ENCODE measurements at regions not wholly inside any gene's neighbourhood (a gene's known extent, or its start where the extent isn't known, plus 50 kb on each side); places are given as distances from the start of the nearest gene placed in this dataset.

DNA sequence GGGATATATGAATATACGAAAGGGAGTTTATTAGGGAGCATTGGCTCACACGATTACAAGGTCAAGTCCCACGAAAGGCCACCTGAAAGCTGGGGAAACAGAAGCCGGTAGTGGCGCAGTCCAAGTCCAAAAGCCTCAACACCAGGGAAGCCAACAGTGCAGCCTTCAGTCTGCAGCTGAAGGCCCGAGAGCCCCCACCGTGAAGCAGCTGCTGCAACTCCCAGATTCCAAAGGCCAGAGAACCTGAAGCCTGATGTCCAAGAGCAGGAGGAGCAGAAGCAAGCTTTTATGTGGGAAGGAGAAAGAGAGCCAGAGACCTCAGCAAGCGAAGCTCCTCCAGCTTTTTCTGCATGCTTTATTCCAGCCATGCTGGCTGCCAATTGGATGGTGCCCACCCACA, 275.8 kb downstream of the PTTG2 start:
- TF ChIP-seq, protein P1, sequence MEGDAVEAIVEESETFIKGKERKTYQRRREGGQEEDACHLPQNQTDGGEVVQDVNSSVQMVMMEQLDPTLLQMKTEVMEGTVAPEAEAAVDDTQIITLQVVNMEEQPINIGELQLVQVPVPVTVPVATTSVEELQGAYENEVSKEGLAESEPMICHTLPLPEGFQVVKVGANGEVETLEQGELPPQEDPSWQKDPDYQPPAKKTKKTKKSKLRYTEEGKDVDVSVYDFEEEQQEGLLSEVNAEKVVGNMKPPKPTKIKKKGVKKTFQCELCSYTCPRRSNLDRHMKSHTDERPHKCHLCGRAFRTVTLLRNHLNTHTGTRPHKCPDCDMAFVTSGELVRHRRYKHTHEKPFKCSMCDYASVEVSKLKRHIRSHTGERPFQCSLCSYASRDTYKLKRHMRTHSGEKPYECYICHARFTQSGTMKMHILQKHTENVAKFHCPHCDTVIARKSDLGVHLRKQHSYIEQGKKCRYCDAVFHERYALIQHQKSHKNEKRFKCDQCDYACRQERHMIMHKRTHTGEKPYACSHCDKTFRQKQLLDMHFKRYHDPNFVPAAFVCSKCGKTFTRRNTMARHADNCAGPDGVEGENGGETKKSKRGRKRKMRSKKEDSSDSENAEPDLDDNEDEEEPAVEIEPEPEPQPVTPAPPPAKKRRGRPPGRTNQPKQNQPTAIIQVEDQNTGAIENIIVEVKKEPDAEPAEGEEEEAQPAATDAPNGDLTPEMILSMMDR (IDR thresholded peaks at IDR 0.05; ENCODE audit: unreplicated experiment in 3 of 3), result no peak
- H3K27ac Mint-ChIP-seq, result no peak overlapping the region
- H3K27me3 Mint-ChIP-seq (ENCODE audit: low read depth), result peaks cover 3% of the 10 kb centered on the region
- no peak overlapping the region for H3K4me3 Mint-ChIP-seq
- no peaks in the 10 kb centered on the region for H3K36me3 Mint-ChIP-seq (ENCODE audit: low read depth)
- peaks cover under 1% of the 10 kb centered on the region for H3K4me1 Mint-ChIP-seq
- H3K9me3 Mint-ChIP-seq, result no peaks in the 10 kb centered on the region

DNA sequence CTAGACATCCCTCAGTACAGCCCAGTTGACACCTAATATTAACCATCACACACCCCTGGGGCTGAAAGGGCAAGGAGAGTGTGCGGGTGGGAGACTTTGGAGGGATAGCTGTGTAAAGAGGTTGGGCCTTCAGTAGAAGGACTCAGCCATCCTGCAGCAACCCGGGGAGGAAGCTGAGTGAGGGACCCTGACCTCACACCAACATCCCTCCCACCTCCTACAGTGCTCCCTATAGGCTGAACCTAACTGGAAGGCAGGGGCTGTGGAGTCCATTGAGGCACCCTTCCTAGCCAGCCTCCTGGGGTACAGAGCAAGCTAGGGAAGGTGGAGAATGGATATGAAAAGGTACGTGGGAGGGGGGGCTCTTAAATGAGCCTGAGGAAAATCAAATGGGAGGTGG, 276.3 kb downstream of the PTTG2 start:
- Mint-ChIP-seq H3K4me1 (no peaks in the 10 kb centered on the region), H3K27ac (no peak overlapping the region), H3K9me3 (no peaks in the 10 kb centered on the region), H3K27me3 (ENCODE audit: low read depth) (peaks cover 4% of the 10 kb centered on the region), H3K4me3 (no peak overlapping the region), H3K36me3 (ENCODE audit: low read depth) (no peaks in the 10 kb centered on the region)
- TF ChIP-seq, protein P1 (IDR thresholded peaks at IDR 0.05; ENCODE audit: unreplicated experiment in 3 of 3), result no peak

DNA sequence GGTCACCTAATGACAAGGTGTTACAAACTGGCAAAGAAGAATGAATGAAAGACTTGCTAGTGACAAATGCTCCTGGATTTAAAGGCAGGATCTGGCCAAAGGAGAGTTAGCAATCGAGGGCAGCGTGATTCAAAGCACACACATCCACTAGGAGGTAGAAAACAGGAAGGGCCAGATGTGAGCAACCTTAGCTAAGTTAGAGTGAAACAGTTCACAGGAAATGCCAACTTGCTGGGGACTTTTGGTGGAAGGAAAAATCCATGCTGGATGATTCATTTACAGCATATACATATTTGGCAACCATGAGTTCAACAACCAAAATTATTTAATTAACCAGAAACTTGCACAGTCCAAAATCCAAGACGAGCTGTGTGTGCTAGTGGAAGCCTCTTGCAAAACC, 276.9 kb downstream of the PTTG2 start:
- no peak overlapping the region for H3K27ac Mint-ChIP-seq
- peaks cover 9% of the 10 kb centered on the region for H3K27me3 Mint-ChIP-seq (ENCODE audit: low read depth)
- H3K36me3 Mint-ChIP-seq (ENCODE audit: low read depth), result no peaks in the 10 kb centered on the region
- no peaks in the 10 kb centered on the region for H3K9me3 Mint-ChIP-seq
- no peaks in the 10 kb centered on the region for H3K4me1 Mint-ChIP-seq
- TF ChIP-seq, protein P1 (IDR thresholded peaks at IDR 0.05; ENCODE audit: unreplicated experiment in 3 of 3), result no peak
- no peak overlapping the region for H3K4me3 Mint-ChIP-seq

DNA sequence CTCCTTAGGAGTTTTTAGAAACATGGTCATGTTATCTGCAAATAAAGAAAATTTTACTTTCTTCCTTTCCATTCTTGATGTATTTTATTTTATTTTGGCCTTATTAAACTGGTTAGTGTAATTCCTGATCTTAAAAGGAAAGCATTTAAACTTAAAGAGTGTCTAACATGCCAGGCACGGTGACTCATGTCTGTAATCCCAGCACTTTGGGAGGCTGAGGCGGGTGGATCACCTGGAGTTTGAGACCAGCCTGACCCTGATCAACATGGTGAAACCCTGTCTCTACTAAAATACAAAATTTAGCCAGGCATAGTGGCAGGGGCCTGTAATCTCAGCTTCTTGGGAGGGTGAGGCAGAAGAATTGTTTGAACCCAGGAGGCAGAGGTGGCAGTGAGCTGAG, 281.3 kb downstream of the PTTG2 start:
- TF ChIP-seq, protein P1 (IDR thresholded peaks at IDR 0.05; ENCODE audit: unreplicated experiment in 3 of 3), result no peak
- H3K36me3 Mint-ChIP-seq (ENCODE audit: low read depth), result peaks cover 6% of the 10 kb centered on the region

DNA sequence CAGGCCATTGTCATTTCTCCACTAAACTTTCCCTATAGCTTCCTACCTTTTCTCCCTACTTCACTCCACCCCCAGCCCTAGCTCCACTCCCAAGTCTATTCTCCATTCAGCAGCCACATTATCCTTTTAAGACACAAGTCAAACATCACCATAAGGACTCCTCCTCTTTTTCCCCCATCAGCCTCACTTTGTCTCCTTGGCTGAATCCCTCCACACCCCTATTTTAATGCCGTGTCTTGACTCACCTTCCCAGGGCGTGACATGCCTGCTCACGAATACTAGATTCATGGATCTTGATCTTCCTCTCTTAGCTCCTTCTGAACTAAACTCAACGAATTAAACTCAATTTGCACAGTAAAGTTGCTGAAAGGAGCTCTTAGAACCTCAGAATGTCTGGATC, 281.9 kb downstream of the PTTG2 start:
- peaks cover 6% of the 10 kb centered on the region for H3K27me3 Mint-ChIP-seq (ENCODE audit: low read depth)
- no peak overlapping the region for H3K4me3 Mint-ChIP-seq
- peaks cover 12% of the 10 kb centered on the region for H3K9me3 Mint-ChIP-seq
- H3K4me1 Mint-ChIP-seq, result no peaks in the 10 kb centered on the region
- H3K36me3 Mint-ChIP-seq (ENCODE audit: low read depth), result peaks cover 6% of the 10 kb centered on the region
- H3K27ac Mint-ChIP-seq, result no peak overlapping the region
- TF ChIP-seq, protein P1 (IDR thresholded peaks at IDR 0.05; ENCODE audit: unreplicated experiment in 3 of 3), result no peak

More for the DNA sequence above, 281.3 kb downstream of the PTTG2 start:
- Mint-ChIP-seq H3K9me3 (peaks cover 10% of the 10 kb centered on the region), H3K4me1 (no peaks in the 10 kb centered on the region), H3K27me3 (ENCODE audit: low read depth) (peaks cover 9% of the 10 kb centered on the region), H3K27ac (no peak overlapping the region), H3K4me3 (no peak overlapping the region)

DNA sequence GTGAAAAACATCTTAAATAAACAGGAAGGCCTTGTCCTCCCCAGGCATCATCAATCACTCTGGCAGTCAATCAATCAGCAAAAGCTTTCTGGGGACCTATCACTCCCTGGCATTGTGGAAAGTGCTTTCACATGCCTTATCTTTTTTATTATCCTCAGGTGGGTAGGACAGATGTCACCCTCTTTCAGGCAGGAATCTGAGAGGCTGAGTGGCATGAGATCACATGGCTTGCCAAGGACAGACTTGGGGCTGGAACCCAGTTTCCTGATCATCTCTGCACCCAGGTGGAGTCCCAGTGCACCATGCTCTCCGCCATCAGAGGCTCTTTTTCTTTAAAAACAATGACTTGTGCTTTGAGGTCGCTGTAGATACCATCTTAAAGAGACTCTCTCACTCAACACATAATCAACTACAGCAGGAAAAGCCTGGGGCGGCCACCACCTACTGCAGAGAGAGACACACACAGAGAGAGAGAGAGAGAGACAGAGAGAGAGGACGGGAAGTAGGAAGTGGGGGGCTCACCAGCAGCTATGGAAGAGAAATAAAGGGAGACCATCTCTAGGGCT, 282.7 kb downstream of the PTTG2 start:
- peaks cover 6% of the 10 kb centered on the region for H3K27me3 Mint-ChIP-seq (ENCODE audit: low read depth)
- H3K27ac Mint-ChIP-seq, result no peak overlapping the region
- H3K36me3 Mint-ChIP-seq (ENCODE audit: low read depth), result peaks cover 6% of the 10 kb centered on the region
- no peaks in the 10 kb centered on the region for H3K4me1 Mint-ChIP-seq
- no peak overlapping the region for H3K4me3 Mint-ChIP-seq
- TF ChIP-seq, protein P1 (IDR thresholded peaks at IDR 0.05; ENCODE audit: unreplicated experiment in 3 of 3), result no peak
- peaks cover 12% of the 10 kb centered on the region for H3K9me3 Mint-ChIP-seq

Data from nephron (organoid).